ENCODE measurements at regions not wholly inside any gene's neighbourhood (a gene's known extent, or its start where the extent isn't known, plus 50 kb on each side); places are given as distances from the start of the nearest gene placed in this dataset.
"Not testable (repeated sequence)": the region's sequence is repeated elsewhere in the genome, so short reads cannot be mapped to it uniquely, and the experiment has no call there.

DNA sequence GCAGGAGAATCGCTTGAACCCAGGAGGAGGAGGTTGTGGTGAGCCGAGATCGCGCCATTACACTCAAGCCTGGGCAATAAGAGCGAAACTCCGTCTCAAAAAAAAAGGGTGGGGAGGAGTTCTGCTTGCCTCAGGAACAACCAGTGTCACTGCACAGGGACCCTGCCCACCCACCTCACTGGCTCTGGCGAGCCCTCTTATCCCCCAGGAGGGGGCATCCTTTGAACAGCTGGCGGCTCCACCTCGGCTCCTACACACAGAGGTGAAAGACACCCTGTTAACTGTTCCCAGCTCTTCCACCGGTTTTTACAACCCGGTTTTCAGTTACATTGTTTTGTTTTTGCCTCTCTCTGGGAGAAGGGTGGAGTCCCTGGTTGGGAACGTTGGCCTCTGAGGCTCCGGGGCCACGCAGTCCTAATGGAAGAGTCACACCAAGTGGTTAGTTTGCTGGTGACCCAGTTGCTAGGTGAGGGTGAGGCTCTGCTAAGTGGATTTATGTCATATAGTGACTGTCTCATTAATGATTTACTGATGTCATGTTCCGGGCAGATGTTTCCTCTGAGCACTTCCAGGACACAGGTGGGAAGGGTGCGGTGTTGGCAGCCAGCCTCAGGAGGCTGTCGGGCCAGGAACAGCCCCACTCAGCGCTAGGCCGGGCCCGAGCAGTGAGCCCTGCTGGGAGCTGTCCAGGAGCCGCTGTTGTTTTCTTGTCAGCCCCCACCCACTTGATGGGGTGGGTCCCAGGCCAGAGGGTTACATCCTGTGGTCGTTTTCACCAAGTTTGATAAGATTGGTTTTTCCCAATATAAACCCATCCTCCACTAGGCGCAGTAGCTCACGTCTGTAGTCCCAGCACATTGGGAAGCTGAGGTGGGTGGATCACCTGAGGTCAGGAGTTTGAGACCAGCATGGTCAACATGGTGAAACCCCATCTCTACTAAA lies 4474.3 kb upstream of the OR11H1 start:
- DNase-seq (ENCODE audit: low spot score): not testable (repeated sequence)

DNA sequence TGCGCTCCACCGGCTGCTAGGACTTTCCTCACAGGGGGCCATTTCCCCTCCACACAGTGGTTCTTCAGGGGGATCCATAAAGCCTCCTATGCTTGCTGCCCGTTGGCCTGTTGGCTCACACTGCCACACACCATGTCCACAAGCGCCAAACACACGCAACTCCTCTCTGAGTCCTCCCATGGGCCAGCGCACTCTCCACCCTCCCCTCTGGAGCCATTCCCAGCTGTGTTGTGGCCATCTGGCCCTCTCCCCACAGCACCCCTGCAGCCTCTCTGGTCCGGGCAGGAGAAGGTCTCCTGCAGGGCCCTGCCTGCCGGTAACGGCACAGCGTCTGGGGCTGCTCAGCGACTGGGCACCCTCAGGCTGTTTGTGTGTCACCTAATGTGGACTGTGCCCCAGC lies 4473.3 kb upstream of the OR11H1 start:
- not testable (repeated sequence) for DNase-seq (ENCODE audit: low spot score)

DNA sequence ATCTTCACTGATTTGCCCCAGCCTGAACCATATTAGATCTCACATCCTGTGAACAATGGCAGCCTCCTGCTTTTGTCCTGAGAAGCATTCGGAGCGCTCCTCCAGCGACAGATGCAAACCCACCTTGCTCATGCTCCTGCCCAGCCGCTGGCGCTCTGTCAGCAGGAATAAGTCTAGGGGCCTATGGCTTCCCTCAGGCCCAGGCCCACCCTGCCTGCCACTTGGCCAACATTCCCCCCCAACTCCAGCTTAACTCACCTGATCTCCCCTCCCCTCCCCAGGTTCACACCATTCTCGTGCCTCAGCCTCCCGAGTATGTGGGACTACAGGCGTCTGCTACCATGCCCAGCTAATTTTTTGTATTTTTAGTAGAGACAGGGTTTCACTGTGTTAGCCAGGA lies 4472.8 kb upstream of the OR11H1 start:
- not testable (repeated sequence) for DNase-seq (ENCODE audit: low spot score)

DNA sequence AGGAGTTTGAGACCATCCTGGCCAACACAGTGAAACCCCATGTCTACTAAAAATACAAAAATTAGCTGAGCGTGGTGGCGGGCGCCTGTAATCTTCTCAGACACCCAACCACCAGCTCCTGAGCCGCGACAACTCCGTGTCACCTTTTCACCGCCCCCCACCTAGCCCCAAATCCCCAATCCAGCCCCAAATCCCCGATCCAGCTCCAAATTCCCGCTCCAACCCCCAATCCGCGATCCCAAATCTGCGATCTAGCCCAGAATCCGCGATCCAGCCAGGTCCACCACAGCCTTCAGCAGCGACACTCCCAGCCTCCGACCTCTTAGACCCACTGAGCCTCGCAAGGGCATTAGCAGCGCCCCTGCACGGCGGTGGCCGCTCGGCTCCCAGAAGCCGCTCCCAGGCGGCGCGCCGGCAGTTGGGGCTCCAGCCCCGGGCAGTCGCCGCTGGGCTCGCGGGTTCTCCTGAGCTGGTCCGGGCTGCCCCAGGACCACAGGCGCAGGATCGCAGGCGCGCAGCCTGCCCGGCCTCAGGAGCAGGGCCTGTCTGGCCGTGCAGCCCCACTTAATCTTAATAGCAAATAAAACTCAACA lies 4469.9 kb upstream of the OR11H1 start:
- not testable (repeated sequence) for DNase-seq (ENCODE audit: low spot score)

DNA sequence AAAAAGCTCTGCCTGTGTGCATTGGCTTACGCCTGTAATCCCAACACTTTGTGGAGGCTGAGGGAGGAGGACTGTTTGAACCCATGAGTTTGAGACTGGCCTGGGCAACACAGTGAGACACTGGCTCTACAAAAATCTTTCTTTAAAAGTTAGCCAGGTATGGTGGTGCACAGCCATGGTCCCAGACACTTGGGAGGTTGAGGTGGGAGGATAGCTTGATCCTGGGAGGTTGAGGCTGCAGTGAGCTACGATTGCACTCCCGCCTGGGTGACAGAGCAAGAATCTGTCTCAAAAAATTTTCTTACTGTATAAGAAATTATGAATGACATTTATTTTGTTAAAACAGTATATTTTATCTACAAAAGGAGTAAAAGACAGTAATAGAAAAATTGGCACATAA lies 4468.9 kb upstream of the OR11H1 start:
- DNase-seq (ENCODE audit: low spot score): not testable (repeated sequence)

DNA sequence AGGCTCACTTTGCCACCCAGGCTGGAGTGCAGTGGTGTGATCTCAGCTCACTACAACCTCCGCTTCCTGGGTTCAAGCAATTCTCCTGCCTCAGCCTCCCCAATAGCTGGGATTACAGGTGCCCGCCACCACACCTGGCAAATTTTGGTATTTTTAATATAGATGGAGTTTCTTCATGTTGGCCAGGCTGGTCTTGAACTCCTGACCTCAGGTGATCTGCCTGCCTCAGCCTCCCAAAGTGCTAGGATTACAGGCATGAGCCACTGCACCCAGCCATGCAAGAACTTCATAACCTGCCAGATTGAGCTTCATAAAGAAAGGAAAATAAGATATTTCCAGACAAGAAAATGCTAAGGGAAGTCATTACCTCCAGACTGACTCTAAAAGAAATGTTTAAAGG lies 4467.2 kb upstream of the OR11H1 start:
- not testable (repeated sequence) for DNase-seq (ENCODE audit: low spot score)

DNA sequence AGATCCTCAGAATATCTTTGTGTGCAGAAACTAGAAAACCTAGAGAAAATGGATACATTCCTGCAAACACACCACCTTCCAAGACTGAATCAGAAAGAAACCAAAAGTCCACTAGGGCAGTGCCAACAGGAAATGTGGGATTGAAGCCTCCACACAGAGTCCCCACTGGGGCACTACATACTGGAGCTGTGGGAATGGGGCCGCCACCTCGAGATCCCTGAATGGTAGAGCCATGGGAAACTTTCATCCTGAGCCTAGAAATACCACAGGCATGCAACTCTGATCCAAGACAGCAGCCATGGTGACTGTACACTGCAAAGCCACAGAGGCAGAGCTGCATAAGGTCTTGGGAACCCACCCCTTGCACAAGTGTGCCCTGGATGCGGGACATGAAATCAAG lies 4465.5 kb upstream of the OR11H1 start:
- DNase-seq (ENCODE audit: low spot score): not testable (repeated sequence)

DNA sequence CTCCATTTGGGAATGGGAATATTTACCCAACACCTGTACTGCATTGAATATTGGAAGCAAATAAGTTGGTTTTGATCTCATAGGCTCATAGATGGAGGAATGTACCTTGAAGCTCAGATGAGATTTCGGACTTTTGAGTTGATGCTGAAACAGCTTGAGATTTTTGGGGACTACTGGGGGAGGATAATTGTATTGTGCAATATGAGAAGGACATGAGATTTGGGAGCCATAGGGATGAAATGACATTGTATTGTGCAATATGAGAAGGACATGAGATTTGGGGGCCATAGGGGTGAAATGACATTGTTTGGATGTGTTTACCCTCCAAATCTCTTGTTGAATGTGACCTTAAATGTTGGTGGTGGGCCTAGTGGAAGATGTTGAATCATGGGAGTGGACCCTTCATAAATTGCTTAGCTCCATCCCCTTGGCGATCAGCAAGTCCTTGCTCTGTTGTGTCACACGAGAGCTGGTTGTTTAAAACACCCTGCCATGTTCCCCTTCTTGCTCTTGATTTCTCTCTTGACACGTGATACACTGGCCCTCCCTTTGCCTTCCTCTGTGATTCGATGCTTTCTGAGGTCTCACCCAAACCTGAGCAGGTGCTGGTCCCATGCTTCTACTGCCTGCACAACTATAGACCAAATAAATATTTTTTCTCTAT lies 4464.8 kb upstream of the OR11H1 start:
- DNase-seq (ENCODE audit: low spot score): not testable (repeated sequence)

DNA sequence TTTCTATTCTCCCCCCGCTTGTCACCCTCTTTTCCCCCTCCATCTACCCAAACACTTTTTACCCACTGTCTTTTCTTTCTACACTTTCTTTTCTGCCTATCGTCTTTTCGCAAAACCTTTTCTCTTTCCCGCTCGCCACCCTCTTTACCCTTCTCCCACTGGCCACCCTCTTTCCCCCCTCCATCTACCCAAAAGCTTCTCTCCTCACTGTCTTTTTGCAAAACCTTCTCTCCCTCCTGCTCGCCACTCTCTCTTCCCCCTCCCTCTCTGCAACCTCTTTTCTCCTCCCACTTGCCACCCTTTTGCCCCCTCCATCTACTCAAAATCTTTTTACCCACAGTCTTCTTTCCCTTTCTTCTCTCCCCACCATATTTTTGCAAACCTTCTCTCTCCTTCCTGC lies 4462.8 kb upstream of the OR11H1 start:
- DNase-seq (ENCODE audit: low spot score): not testable (repeated sequence)

DNA sequence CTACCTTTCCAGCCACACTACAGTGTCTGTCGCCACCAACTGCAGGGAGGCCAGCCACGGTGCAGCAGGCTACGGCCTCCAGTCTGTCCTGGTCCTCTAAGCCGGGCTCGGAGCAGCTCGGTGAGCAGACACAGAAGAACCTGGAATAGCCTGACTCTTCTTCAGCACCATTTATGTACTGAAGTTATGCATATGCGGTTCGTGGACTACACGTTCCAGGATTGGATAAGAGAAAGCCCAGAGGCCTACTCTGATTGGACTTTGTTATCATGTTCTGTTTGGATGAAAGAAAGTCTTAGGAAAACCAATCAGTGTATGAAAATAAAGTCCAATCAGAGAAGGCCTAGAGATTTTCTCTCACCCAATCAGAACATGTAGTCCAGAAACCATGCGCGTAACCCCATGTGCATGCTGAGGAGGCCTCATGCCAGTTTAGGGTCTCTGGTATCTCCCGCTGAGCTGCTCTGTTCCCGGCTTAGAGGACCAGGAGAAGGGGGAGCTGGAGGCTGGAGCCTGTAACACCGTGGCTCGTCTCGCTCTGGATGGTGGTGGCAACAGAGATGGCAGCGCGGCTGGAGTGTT lies 4462.0 kb upstream of the OR11H1 start:
- not testable (repeated sequence) for DNase-seq (ENCODE audit: low spot score)

DNA sequence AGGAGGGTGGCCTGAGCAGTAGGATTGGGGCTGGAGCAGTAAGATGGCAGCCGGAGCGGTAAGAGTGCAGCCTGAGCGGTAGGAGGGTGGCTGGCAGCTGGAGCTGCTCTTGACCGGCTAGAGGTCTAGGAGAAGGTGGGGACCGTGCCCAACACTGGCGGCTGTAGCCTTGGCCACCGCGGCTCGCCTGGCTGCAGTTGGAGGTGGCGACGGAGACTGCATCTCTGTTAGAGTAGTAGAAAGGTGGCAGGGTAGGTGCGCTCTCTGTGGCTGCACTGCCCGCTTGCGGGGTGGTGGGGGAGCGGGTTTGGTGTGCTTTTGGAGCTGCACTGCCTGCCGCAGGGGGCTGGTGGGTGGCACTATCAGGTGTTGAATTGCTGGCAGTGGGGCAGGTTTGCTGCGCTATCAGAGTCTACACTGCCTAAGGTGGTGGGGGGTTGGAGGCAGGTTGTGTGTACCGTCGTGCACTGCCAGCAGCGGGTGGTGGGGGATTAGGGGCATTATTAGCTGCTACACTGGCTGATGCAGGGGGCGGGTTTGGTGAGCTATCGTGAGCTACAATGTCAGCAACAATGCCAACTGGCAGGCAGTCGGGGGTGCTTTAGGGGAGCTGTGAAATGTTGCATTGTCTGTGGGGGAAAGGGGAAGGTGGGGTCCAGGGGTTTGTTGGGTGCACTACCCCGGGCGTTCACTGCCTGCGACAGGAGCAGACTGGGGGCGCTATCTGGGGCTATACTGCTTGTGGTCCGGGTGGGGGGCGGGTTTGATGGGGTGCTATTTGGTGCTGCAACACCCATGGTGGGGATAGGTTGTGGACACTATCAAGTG lies 4461.3 kb upstream of the OR11H1 start:
- peak; percentile 47 for DNase-seq (ENCODE audit: low spot score)

DNA sequence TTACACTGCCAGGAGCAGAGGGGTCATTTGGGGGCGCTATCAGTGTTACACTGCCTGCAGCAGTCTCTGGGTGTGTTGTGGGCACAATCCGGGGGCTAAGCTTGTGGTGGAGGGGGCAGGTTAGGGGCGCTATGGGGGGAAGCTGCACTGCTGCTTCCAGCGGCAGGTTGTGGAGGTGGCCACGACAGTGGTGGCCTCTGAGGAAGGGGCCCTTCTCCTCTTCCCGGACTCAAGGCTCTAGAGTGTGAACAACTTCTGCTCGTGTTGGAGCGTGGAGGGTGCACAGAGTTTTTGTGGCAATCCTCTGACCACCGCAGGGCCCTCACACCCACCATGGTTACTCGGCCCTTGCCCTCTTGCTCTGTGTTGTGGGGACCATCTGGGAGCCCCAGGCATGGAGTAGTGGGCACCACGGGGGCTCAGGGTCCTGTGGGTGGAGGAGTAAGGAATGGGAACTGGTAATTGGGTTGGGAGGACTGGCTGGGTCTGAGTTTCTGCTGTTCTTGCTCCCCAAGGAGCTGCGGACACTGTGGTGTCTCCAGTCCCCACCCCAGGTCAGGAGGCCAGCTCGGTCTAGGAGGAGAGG lies 4460.6 kb upstream of the OR11H1 start:
- peak; percentile 23 for DNase-seq (ENCODE audit: low spot score)

DNA sequence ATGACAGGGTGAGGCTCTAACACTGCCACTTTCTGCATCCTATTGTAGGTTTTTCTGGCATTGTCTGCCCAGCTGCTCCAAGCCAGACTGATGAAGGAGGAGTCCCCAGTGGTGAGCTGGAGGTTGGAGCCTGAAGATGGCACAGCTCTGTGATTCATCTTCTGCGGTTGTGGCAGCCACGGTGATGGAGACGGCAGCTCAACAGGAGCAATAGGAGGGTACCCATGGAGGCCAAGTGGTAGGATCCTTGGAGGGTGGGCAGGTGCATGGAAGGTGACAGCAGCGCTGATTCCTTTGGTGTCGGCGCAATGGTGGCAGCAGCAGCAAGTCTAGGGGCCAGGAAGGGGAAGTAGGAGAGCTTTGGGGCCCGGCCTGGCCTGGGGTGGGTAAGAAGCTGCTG lies 4460.1 kb upstream of the OR11H1 start:
- peak; percentile 22 for DNase-seq (ENCODE audit: low spot score)

DNA sequence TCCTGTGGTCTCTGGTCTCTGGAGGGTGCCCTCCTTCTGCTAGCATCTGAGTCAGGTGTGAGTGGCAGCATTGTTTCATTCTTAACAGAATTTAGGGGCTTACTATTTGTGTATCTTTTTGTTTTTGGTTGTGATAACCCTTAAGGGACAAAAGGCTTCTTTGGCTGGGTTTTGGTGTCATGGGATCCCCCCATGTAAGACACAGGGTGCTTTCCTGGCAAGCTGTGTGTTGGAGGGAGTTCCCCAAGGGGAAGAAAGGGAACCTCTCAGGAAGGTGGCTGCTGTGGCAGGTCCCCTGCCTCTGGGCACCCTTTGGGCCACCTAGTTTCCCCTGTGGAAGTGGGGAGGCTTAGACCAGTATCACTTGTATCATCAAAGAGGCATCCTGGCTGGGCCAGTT lies 4459.6 kb upstream of the OR11H1 start:
- not testable (repeated sequence) for DNase-seq (ENCODE audit: low spot score)

All from GM03348 (cell line).